ENCODE measurements at regions not wholly inside any gene's neighbourhood (a gene's known extent, or its start where the extent isn't known, plus 50 kb on each side); places are given as distances from the start of the nearest gene placed in this dataset.
A peak's percentile ranks its signal among the peaks of the same experiment; 100 is the strongest.

DNA sequence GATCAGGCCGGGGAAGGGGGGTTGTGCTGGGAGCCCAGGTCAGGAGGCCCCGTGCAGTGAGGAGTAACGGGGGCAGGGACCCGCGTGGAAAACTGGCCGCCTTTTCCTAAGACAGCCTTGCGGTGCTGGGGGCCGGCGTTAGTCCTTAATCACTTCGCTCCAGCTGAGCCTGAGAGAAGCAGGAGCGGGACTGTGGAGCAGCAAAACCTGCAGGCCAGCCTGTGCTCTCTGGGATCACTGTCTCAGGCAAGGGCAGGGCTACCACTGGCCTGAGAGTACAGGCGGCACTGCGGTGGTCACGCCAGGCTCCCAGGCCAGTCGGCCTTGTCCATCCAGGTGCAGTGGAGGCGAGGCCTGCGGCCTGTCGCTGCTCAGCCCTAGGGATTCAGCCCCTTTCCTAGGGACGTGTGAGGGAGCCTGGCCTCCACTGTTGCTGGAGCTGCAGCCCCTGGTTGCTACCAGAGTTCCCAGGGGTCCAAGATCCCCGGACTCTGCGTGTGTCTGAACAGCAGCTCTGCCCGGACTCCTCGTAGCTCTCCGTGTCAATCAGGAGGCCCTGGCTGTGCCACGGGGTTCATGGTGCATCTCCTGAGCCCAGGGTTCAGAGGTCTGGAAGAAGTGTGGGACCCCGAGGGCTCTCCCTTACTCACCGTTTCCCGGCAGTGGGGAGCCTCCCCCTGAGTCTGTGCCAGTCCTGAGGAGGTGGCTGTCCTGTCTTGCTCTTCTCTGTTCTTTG, 2141.7 kb upstream of the TENM3 start:
- DNase-seq = no peak

DNA sequence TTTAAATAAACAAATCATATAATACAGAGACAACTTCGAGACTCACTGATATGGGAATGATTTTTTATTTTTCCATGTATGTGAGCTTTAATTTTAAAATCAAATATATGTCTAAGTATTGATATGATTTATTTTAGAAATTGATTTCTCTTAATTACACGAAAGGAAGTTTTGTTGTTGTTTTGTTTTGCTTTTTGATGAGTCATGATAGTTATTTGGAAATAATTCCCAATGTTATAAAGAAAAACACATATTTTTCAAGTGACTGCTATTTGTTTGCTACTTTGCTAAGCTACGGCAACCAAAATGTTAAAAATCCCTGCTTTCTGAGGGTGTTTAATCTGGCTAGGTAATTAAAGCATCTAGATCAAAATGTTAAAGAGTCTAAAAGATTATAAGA, 2139.4 kb upstream of the TENM3 start:
- DNase-seq = no peak

GRCh38 chr4:180105362-180105761, 2137.8 kb upstream of the TENM3 start:
- DNase-seq = no peak

DNA sequence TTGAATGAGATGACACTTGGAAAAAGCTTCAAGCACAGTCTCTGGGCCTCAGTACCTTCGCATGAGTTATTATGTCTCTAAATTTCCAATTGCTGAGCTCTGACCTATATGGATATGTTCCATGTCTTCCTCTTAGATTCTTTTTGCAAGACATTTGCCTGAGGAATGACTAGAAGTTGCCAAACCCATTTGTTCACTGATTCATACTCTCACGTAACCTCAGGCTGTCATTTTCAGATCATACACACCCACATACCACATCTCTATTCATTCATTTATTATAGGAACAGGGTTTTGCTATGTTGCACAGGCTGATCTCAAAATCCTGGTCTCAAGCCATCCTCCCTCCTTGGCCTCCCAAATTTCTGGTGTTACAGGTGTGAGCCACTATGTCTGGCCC, 2137.1 kb upstream of the TENM3 start:
- no peak for DNase-seq

GRCh38 chr4:180106997-180107396, 2136.2 kb upstream of the TENM3 start:
- DNase-seq = no peak

- no peak for DNase-seq
These were observed 2126.4 kb upstream of the TENM3 start for GRCh38 chr4:180116840-180117239.

DNA sequence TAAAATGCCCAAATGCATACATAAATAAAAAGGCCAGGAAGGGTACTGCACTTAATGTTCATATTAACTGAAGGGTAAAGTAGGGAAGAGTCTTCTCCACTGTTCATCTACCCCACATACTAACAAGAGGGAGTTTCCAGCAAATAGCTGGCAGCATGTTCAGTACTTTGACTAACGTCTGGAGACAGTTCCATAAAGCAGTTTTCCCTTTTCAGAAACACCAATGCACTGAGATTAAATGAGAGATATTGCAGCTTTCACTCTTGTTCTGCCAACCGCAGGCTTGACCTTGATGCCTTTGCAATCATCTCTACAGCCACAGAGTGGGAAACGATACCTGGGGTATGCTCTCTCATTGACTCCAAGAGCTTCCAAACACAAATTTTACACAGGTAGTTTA, 2123.1 kb upstream of the TENM3 start:
- DNase-seq = no peak

DNA sequence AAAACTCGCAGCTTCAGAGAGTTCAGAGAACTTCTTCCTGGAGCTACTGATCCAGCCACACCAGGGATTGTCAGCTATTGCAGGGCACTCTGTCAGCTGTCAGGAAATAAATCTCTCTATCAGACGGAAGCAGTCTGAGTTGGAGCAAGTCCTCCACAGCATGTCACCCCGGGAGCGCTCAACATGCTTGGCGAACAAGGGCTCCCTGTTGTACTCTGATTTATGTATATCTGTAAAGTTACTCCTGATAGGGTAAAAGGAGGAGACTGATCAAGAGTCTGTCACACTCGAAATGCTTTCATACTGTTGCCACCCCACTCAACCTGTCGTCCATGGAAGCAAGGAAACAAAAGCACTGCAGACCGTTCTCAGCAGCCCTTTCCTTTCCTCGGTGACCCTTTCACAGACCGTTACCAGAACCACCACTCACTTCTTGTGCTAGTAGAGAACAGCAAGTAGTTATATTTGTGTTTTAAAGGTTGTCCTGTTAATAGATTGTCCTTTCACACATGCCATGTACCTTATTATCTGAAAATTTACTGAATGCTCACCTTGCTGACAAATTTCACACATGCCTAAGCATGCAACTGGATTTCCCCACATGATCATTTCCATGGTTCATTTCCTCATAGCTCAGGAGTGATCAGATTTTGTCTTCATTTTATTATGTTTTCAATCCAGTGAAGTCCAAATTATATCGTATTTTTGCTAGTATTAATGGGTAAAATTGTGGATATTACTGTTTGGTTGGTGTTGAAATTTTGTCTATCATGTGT, 2108.9 kb upstream of the TENM3 start:
- DNase-seq = no peak

DNA sequence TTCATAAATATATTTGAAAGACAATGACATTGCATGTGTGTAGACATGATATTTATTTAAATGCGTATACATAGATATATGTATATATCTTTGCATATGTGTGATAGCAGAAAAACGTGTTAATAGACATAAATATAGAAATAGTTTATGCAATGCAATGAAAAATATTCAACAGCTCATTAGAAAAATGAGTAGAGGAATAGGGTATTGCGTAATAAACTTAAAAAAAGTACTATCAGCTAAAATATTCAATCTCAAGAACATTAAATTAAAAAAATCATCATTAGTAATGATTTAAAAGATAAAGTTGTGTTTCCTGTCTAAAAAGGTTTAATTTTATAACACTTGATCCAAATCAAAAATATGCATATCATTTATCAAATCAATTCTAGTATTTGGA, 2101.5 kb upstream of the TENM3 start:
- DNase-seq = no peak

DNA sequence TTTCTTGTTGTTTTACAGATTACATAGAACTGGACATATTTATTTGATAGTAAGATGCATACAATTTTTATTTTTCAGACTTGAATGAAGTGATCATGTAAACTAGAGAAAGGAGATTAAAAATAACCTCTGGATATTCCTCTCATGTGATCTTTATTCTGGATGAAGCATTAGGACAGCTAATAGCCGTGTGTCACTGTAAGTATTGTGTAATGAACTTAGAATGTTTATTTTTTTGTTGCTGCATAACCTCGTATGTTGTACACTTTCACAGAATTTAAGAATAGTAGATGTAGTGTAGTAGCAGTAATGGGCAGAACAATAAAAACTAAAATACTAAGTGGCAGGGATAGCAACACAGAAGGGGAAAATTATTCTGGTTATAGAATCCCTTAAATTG, 2094.5 kb upstream of the TENM3 start:
- no peak for DNase-seq

DNA sequence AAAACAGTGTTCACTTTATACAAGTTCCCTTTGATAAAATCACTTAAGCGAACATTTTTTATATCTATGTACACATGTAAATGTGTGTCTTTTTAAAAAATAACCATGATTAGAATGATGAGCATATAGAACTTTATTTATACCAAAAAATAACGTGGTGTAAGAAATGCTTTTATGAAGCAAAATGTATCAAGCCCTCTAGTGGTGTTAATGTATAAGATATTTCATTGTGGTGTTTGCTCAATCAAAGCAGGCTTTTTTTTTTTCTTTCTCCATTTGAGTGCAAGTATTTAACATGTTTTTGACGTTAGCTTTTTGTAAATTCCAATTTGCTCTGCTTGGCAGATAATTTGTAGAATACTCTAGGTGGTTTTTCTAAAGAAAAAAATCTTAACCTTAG, 2092.4 kb upstream of the TENM3 start:
- peak; percentile 21 for DNase-seq

- DNase-seq = no peak
These were observed 2090.4 kb upstream of the TENM3 start for GRCh38 chr4:180152831-180153230.

GRCh38 chr4:180153587-180153986, 2089.6 kb upstream of the TENM3 start:
- no peak for DNase-seq

GRCh38 chr4:180156684-180157083, 2086.5 kb upstream of the TENM3 start:
- no peak for DNase-seq

DNA sequence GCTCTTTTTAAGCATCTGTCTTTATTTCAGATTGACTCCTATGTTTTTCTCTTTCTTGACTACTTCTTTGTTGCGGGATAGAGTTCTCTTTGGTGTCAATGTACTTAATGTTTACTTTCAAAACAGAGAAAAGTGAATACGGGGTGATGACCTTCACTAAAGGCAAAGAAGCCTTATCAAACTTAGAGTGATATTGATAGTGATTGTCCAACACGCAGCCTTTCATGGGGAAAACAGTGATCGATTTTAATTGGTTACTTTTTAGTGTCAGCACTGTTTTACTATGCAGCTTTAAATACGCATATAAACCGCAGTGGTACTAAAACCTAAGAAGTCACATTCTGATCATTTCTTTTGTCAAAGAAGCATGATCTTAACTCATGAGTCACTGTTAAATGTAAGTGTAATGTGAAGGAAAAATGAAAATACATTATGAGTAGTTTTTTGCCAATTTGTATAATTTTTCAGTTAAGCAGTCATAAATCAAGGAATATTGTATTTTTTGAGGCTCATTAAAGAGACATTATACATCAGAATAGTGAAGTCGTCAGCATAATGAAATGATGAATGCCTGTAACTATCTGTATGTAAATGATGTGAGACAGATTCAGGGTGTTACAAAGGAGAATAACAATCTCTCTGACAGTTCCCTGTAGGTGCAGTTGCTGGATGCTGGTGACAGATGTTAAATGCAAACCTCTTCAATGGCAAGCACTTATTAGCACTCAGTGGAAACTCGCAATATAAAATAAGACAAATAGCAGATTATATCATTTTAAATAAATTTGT, 2082.8 kb upstream of the TENM3 start:
- no peak for DNase-seq

DNA sequence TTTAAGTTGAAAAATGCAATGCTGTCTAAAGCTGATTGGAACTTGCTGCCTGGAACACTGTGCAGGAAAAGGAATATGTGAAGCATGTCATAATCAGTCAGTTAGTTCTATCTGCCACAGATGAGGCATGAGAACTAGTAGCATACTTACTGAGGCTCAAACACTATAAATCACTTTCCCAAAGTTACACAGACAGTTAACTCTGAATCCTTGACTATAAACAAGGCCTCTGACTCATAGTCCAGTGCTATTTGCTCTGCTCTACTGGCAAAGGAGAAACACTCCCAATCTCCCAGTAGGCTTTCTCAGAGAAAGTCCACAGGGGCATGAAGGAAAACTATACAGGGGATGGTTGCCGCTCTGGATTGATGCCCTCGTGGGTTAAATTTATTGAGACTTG, 2078.4 kb upstream of the TENM3 start:
- DNase-seq = no peak

DNA sequence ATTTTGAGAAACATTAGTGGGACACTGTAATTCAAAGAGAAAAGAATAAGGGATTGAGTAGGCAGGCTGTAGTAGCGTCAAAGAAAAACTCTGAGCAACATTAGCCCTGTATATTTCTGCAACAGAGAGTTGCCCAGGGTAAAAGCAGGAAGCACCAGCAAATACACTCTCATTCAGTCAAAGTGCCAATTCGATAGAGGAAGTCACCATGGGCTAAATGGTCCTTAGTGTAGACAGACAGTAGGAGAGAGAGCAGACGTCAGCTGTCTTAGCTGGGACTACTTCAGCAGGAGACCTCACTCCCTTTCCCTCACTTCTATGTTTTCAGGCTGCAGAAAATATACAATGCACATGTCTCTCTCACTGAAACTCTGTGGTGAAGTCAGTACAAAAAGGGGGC, 2073.8 kb upstream of the TENM3 start:
- DNase-seq = no peak

- DNase-seq = no peak
These were observed 2073.2 kb upstream of the TENM3 start for GRCh38 chr4:180169966-180170365.

DNA sequence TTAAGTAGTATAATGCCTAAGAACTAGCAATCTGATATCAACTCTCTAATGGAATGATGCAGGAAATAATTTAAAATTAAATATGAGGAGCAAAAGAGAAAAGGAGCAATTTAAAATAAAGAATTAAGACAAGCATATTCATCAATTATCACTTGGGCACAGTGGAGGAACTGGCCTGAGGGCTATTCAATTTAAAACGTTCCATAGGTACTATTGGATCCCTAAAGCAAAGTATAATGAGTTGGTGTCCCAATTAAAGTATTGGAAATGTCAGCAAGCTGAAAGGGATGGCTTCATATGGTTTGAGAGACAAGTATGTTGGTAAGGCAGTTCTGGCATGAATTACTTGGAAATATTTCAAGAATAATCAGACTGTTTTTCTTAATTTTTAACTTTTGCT, 2064.1 kb upstream of the TENM3 start:
- no peak for DNase-seq

DNA sequence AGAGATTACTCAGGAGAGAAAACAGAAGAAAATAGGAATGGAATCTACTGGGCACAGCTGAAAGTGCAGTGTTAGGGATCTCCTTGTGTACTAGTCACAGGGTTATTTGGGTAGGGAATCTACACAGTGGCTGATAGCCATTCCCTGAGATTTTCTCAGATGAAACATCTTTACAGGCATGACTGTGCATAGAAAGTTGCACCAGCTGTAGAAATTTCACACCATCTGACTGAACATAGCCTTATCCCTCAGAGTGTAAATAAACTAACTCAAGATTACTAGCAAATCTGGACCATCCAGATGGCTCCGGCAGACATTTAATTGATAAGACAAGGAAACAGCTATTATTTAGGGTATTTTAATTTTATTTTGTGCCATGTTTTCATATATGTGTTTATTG, 2053.5 kb upstream of the TENM3 start:
- no peak for DNase-seq

DNA sequence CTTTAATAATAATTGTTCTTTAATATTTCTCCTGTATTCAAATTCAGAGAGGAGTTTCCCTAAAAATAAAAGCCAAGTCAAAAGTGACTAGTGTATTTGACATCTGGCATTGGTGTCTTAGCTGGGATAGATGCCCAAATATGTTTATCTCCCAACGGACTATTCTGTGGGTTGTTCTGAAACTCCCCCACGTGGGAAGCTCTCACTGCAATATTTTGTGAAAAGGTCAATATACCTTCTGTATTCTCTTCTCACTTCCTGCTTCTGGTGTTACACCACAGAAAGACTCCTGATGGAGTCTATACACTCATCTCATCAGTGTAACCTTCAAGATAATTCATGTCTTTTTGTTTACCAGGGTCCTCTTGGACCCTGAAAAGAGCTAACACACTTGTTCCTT, 2052.8 kb upstream of the TENM3 start:
- no peak for DNase-seq

- DNase-seq = no peak
These were observed 2045.7 kb upstream of the TENM3 start for GRCh38 chr4:180197471-180197870.

DNA sequence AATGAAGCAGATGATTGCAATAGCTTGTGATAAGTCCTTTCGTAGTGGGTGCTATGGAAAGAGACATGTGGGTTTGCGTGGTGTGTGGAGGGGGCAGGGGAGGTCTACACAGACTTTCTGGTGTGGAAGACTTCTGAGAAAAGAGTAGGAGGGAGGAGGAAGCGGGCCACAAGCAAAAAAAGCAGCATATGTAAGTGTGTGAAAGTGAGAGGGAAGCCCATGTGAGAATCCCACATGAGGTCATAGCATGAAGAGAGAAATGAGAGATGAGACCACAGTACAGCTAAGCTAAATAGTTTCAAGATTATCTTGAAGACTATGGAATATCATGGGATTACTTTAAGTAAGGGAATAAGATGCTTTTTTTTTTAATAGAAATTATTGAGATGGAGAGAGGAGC, 2039.9 kb upstream of the TENM3 start:
- DNase-seq = no peak

- DNase-seq = no peak
These were observed 2037.9 kb upstream of the TENM3 start for GRCh38 chr4:180205276-180205675.
